Adipocyte (in vitro differentiated cells): ENCODE measurements at regions not wholly inside any gene's neighbourhood (a gene's known extent, or its start where the extent isn't known, plus 50 kb on each side); places are given as distances from the start of the nearest gene placed in this dataset.

Experiments used
- DNase-seq: peaks from one replicate; pipeline ENCODE4 v3.0.0-alpha.2; 2015; ENCODE audit warnings: low read depth
- H3K27me3 ChIP-seq: replicated peaks from 2 replicates; pipeline ENCODE4 v1.7.0; 2013; ENCODE audit warnings: mild to moderate bottlenecking, low read length, moderate library complexity; ENCODE audit not compliant: control insufficient read depth, insufficient read depth
- H3K36me3 ChIP-seq: 2 replicates; pipeline ENCODE4 v1.7.0; 2013; ENCODE audit warnings: low read length, mild to moderate bottlenecking, moderate library complexity; ENCODE audit not compliant: control insufficient read depth, insufficient read depth, severe bottlenecking
- H3K4me1 ChIP-seq: 2 replicates; pipeline ENCODE4 v1.7.0; 2013; ENCODE audit warnings: mild to moderate bottlenecking, low read length, moderate library complexity; ENCODE audit not compliant: control insufficient read depth, insufficient read depth
- H3K4me3 ChIP-seq: 2 replicates; pipeline ENCODE4 v1.7.0; 2013; ENCODE audit warnings: mild to moderate bottlenecking, low read length, moderate library complexity
- H3K9ac ChIP-seq: 2 replicates; pipeline ENCODE4 v1.7.0; 2013; ENCODE audit warnings: mild to moderate bottlenecking, low read length, moderate library complexity
- H3K9me3 ChIP-seq: 2 replicates; pipeline ENCODE4 v1.7.0; 2013; ENCODE audit warnings: mild to moderate bottlenecking, low read length, moderate library complexity; ENCODE audit not compliant: control insufficient read depth

GRCh38 chr11:96607864-96608558 lies 218.2 kb downstream of the JRKL start:
- no peak for DNase-seq
- peaks cover 7% of the 10 kb centered on the region for H3K9me3 ChIP-seq
- no peaks in the 10 kb centered on the region for H3K4me1 ChIP-seq

DNA sequence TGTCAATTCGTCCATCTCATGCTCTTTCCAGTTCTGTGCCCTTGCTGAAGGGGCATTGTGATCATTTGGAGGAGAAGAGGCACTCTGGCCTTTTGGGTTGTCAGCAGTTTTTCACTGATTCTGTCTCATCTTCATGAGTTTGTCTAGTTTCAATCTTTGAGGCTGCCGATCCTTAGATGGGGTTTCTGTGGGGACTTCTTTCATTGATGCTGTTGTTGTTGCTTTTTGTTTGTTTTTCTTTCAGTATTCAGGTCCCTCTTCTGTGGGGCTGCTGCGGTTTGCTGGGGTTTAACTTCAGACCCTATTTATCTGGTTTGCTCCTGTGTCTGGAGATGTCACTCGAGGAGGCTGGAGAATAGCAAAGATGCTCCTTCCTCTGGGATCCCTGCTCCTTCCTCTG lies 224.3 kb downstream of the JRKL start:
- Histone ChIP-seq H3K36me3 (no peaks in the 10 kb centered on the region), H3K4me3 (no peak overlapping the region), H3K9ac (no peak overlapping the region), H3K4me1 (no peaks in the 10 kb centered on the region), H3K27me3 (no peaks in the 10 kb centered on the region), H3K9me3 (peaks cover 7% of the 10 kb centered on the region)
- DNase-seq = no peak

More at GRCh38 chr11:96607864-96608558, 218.2 kb downstream of the JRKL start:
- no peaks in the 10 kb centered on the region for H3K36me3 ChIP-seq
- no peak overlapping the region for H3K9ac ChIP-seq
- H3K4me3 ChIP-seq = no peak overlapping the region
- no peaks in the 10 kb centered on the region for H3K27me3 ChIP-seq

DNA sequence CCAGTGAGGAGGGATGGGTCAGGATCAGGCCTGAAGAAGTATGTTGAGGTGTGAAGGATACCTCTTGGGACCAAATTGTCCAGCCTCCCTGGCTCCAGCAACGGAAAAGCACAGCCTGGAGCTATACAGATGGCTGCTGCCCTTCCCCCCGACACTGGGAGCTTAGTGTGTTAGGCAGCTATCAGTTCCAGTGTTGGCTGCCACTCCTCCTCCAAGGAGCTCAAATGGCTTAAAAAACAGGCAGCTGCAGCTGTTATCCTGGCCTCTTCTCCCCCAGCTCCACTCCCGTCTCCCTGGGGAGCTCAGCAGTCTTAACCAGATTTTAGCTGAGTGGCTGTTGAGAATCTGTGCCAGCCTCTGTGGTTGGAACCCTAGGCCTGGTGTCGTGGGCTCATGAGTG lies 225.0 kb downstream of the JRKL start:
- Histone ChIP-seq H3K4me3 (no peak overlapping the region), H3K4me1 (no peaks in the 10 kb centered on the region), H3K36me3 (no peaks in the 10 kb centered on the region), H3K9me3 (peaks cover 7% of the 10 kb centered on the region), H3K27me3 (no peaks in the 10 kb centered on the region), H3K9ac (no peak overlapping the region)
- no peak for DNase-seq

- no peak overlapping the region for H3K9ac ChIP-seq
- H3K27me3 ChIP-seq = no peaks in the 10 kb centered on the region
- H3K4me1 ChIP-seq = peaks cover 24% of the 10 kb centered on the region
- H3K36me3 ChIP-seq = no peaks in the 10 kb centered on the region
- no peak overlapping the region for H3K4me3 ChIP-seq
- DNase-seq = no peak
- H3K9me3 ChIP-seq = no peaks in the 10 kb centered on the region
These were observed 230.7 kb downstream of the JRKL start for GRCh38 chr11:96620464-96621044.

DNA sequence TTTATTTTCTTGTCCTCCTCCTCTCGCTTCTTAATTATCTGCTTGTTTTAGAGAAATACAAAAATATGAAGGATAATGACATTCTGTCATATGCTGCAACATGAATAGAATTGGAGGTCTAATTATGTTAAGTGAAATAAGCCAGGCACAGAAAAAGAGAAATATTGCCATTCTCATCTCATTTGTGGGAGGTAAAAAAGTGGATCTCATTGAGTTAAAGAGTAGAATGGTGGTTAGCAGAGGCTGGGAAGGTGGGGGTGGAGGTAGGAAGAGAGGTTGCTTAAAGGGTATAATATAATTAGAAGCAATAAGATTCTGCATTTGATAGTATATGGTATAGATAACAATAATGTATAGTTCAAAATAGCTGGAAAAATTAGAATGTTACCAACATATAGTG lies 231.3 kb downstream of the JRKL start:
- DNase-seq = no peak
- Histone ChIP-seq H3K4me3 (no peak overlapping the region), H3K4me1 (peaks cover 24% of the 10 kb centered on the region), H3K27me3 (no peaks in the 10 kb centered on the region), H3K9ac (no peak overlapping the region), H3K36me3 (no peaks in the 10 kb centered on the region), H3K9me3 (peaks cover 4% of the 10 kb centered on the region)

- Histone ChIP-seq H3K4me1 (peaks cover 24% of the 10 kb centered on the region), H3K27me3 (no peaks in the 10 kb centered on the region), H3K9me3 (peaks cover 14% of the 10 kb centered on the region), H3K4me3 (no peak overlapping the region), H3K36me3 (no peaks in the 10 kb centered on the region), H3K9ac (no peak overlapping the region)
- no peak for DNase-seq
These were observed 232.3 kb downstream of the JRKL start for GRCh38 chr11:96622026-96622634.

- Histone ChIP-seq H3K27me3 (no peaks in the 10 kb centered on the region), H3K4me3 (no peak overlapping the region), H3K36me3 (no peaks in the 10 kb centered on the region), H3K4me1 (peaks cover 24% of the 10 kb centered on the region), H3K9me3 (peaks cover 15% of the 10 kb centered on the region), H3K9ac (no peak overlapping the region)
- DNase-seq = no peak
These were observed 234.3 kb downstream of the JRKL start for GRCh38 chr11:96624126-96624525.

GRCh38 chr11:96627376-96627775 lies 237.6 kb downstream of the JRKL start:
- Histone ChIP-seq H3K9ac (no peak overlapping the region), H3K27me3 (no peaks in the 10 kb centered on the region), H3K4me3 (no peak overlapping the region), H3K36me3 (no peaks in the 10 kb centered on the region), H3K4me1 (peaks cover 4% of the 10 kb centered on the region), H3K9me3 (peaks cover 20% of the 10 kb centered on the region)
- DNase-seq = no peak

GRCh38 chr11:96635655-96636054 lies 245.8 kb downstream of the JRKL start:
- H3K27me3 ChIP-seq = no peaks in the 10 kb centered on the region
- H3K9ac ChIP-seq = no peak overlapping the region
- no peak overlapping the region for H3K4me3 ChIP-seq

DNA sequence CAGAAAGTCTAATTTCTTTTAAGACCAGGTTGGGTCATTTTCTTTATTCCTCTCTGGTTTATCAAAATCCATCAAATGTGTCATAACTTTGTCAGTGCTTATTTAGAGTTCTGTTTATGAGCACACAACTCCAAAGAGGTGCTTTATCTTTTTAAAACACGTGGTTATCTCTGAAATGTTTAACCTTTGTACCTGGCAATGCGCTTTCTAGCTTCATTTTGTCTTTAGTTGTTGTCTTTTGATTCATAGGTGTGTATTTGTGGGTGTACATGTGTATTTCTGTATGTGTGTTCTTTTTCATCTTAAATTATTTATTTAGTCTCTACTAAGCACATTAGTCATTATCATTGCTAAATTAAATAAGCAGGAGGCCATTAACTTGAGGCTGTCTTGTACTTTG lies 251.4 kb downstream of the JRKL start:
- no peaks in the 10 kb centered on the region for H3K4me1 ChIP-seq
- H3K4me3 ChIP-seq = no peak overlapping the region
- H3K9me3 ChIP-seq = no peaks in the 10 kb centered on the region
- H3K27me3 ChIP-seq = no peaks in the 10 kb centered on the region
- H3K36me3 ChIP-seq = no peaks in the 10 kb centered on the region
- H3K9ac ChIP-seq = no peak overlapping the region
- no peak for DNase-seq

More at GRCh38 chr11:96635655-96636054, 245.8 kb downstream of the JRKL start:
- peaks cover 3% of the 10 kb centered on the region for H3K9me3 ChIP-seq
- no peaks in the 10 kb centered on the region for H3K36me3 ChIP-seq
- H3K4me1 ChIP-seq = no peaks in the 10 kb centered on the region
- no peak for DNase-seq

DNA sequence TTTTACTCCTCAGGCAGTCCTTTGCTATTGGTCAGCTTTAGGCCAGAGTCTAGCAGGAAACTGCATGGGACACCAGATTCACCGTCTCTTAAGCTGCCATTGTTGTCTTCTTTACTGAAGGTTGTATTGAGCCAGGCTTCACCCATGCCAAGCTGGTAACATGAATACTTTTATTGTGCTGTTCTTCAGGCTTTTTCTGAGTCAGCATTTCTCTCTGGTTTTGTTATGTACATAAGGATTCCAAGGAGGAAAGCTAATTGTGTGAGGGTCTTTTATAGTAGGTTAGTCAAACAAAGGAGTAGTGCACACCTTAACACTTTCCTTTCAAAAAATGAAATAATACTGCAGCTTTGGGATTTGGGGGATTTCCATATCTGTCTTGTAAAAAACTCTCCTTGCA lies 252.8 kb downstream of the JRKL start:
- Histone ChIP-seq H3K27me3 (peaks cover 3% of the 10 kb centered on the region), H3K9me3 (no peaks in the 10 kb centered on the region), H3K9ac (no peak overlapping the region), H3K4me3 (no peak overlapping the region), H3K36me3 (no peaks in the 10 kb centered on the region), H3K4me1 (no peaks in the 10 kb centered on the region)
- DNase-seq = no peak
